ENCODE measurements at regions not wholly inside any gene's neighbourhood (a gene's known extent, or its start where the extent isn't known, plus 50 kb on each side); places are given as distances from the start of the nearest gene placed in this dataset.
"Not testable (repeated sequence)": the region's sequence is repeated elsewhere in the genome, so short reads cannot be mapped to it uniquely, and the experiment has no call there.

GRCh38 chr3:153232050-153232752 is 70.2 kb downstream of the RAP2B start:
- H2AFZ ChIP-seq (ENCODE audit: control insufficient read depth, low read length); H3K36me3 ChIP-seq (ENCODE audit: control insufficient read depth in 2 of 2, extremely low read depth in 1 of 2, insufficient read depth in 2 of 2, low read length in 2 of 2); DNase-seq (ENCODE audit: low read depth, low spot score); H4K20me1 ChIP-seq (ENCODE audit: control insufficient read depth, extremely low read depth, insufficient read depth, low read length); dilution Hi-C loops (cut with MboI; ENCODE audit: extremely low pct_ligation_motif_present, low sequenced_read_pairs); H3K4me3 ChIP-seq (ENCODE audit: control insufficient read depth in 2 of 3, extremely low read depth in 1 of 3, insufficient read depth in 2 of 3, low read depth in 1 of 3, low read length in 3 of 3); H3K27ac ChIP-seq (ENCODE audit: control insufficient read depth, insufficient read depth, low read length); FAIRE-seq; H3K9me1 ChIP-seq (ENCODE audit: control insufficient read depth, extremely low read depth, insufficient read depth, low read length); H3K9me3 ChIP-seq (ENCODE audit: control insufficient read depth, low read depth, low read length); H3K4me2 ChIP-seq (ENCODE audit: control insufficient read depth, extremely low read depth, insufficient read depth, low read depth, low read length); H3K4me1 ChIP-seq (ENCODE audit: control insufficient read depth, extremely low read depth, insufficient read depth, low read length); H3K9ac ChIP-seq (ENCODE audit: control insufficient read depth, extremely low read depth, insufficient read depth, low read length); H3K79me2 ChIP-seq (ENCODE audit: control insufficient read depth, insufficient read depth, low read length); H3K27me3 ChIP-seq (ENCODE audit: control insufficient read depth, extremely low read depth, insufficient read depth, low read length): not testable (repeated sequence)

GRCh38 chr3:153232851-153233271 is 70.8 kb downstream of the RAP2B start:
- no peaks in the 10 kb centered on the region for H3K4me1 ChIP-seq (ENCODE audit: control insufficient read depth, extremely low read depth, insufficient read depth, low read length)
- TF ChIP-seq CTCF (optimal IDR thresholded peaks at IDR 0.05 in 1 of 3, IDR thresholded peaks at IDR 0.05 in 1 of 3, conservative IDR thresholded peaks at IDR 0.05 in 1 of 3; ENCODE audit: extremely low read depth in 1 of 3, insufficient read depth in 2 of 3, low read length in 3 of 3), result no peak
- TF ChIP-seq EZH2 (IDR thresholded peaks at IDR 0.05; ENCODE audit: low read length), result no peak
- no peak overlapping the region for H3K4me2 ChIP-seq (ENCODE audit: control insufficient read depth, extremely low read depth, insufficient read depth, low read depth, low read length)
- no peaks in the 10 kb centered on the region for H3K36me3 ChIP-seq (ENCODE audit: control insufficient read depth in 2 of 2, extremely low read depth in 1 of 2, insufficient read depth in 2 of 2, low read length in 2 of 2)
- DNase-seq (ENCODE audit: low read depth, low spot score) (no peak), FAIRE-seq (no peak)
- no peak overlapping the region for H3K9ac ChIP-seq (ENCODE audit: control insufficient read depth, extremely low read depth, insufficient read depth, low read length)
- no peak overlapping the region for H3K27ac ChIP-seq (ENCODE audit: control insufficient read depth, insufficient read depth, low read length)
- H3K9me3 ChIP-seq (ENCODE audit: control insufficient read depth, low read depth, low read length), result no peaks in the 10 kb centered on the region
- dilution Hi-C loops (cut with MboI; ENCODE audit: extremely low pct_ligation_motif_present, low sequenced_read_pairs), result no loop called here
- H3K79me2 ChIP-seq (ENCODE audit: control insufficient read depth, insufficient read depth, low read length), result no peaks in the 10 kb centered on the region
- H3K4me3 ChIP-seq (ENCODE audit: control insufficient read depth in 2 of 3, extremely low read depth in 1 of 3, insufficient read depth in 2 of 3, low read depth in 1 of 3, low read length in 3 of 3), result no peak overlapping the region
- H2AFZ ChIP-seq (ENCODE audit: control insufficient read depth, low read length), result no peak overlapping the region
- H3K27me3 ChIP-seq (ENCODE audit: control insufficient read depth, extremely low read depth, insufficient read depth, low read length), result no peaks in the 10 kb centered on the region
- no peaks in the 10 kb centered on the region for H4K20me1 ChIP-seq (ENCODE audit: control insufficient read depth, extremely low read depth, insufficient read depth, low read length)
- H3K9me1 ChIP-seq (ENCODE audit: control insufficient read depth, extremely low read depth, insufficient read depth, low read length), result no peaks in the 10 kb centered on the region

- no peak for FAIRE-seq
These were observed 72.0 kb downstream of the RAP2B start for GRCh38 chr3:153233986-153234385.

More at GRCh38 chr3:153233986-153234385, 72.0 kb downstream of the RAP2B start:
- Histone ChIP-seq H2AFZ (ENCODE audit: control insufficient read depth, low read length) (no peak overlapping the region), H3K36me3 (ENCODE audit: control insufficient read depth in 2 of 2, extremely low read depth in 1 of 2, insufficient read depth in 2 of 2, low read length in 2 of 2) (no peaks in the 10 kb centered on the region), H3K9ac (ENCODE audit: control insufficient read depth, extremely low read depth, insufficient read depth, low read length) (no peak overlapping the region), H3K9me3 (ENCODE audit: control insufficient read depth, low read depth, low read length) (no peaks in the 10 kb centered on the region), H4K20me1 (ENCODE audit: control insufficient read depth, extremely low read depth, insufficient read depth, low read length) (no peaks in the 10 kb centered on the region), H3K27me3 (ENCODE audit: control insufficient read depth, extremely low read depth, insufficient read depth, low read length) (no peaks in the 10 kb centered on the region), H3K79me2 (ENCODE audit: control insufficient read depth, insufficient read depth, low read length) (no peaks in the 10 kb centered on the region), H3K4me3 (ENCODE audit: control insufficient read depth in 2 of 3, extremely low read depth in 1 of 3, insufficient read depth in 2 of 3, low read depth in 1 of 3, low read length in 3 of 3) (no peak overlapping the region), H3K4me1 (ENCODE audit: control insufficient read depth, extremely low read depth, insufficient read depth, low read length) (no peaks in the 10 kb centered on the region), H3K27ac (ENCODE audit: control insufficient read depth, insufficient read depth, low read length) (no peak overlapping the region), H3K4me2 (ENCODE audit: control insufficient read depth, extremely low read depth, insufficient read depth, low read depth, low read length) (no peak overlapping the region), H3K9me1 (ENCODE audit: control insufficient read depth, extremely low read depth, insufficient read depth, low read length) (no peaks in the 10 kb centered on the region)
- TF ChIP-seq EZH2 (IDR thresholded peaks at IDR 0.05; ENCODE audit: low read length) (no peak), CTCF (optimal IDR thresholded peaks at IDR 0.05 in 1 of 3, IDR thresholded peaks at IDR 0.05 in 1 of 3, conservative IDR thresholded peaks at IDR 0.05 in 1 of 3; ENCODE audit: extremely low read depth in 1 of 3, insufficient read depth in 2 of 3, low read length in 3 of 3) (no peak)
- no peak for DNase-seq (ENCODE audit: low read depth, low spot score)
- dilution Hi-C loops (cut with MboI; ENCODE audit: extremely low pct_ligation_motif_present, low sequenced_read_pairs), result no loop called here
